ENCODE measurements at regions not wholly inside any gene's neighbourhood (a gene's known extent, or its start where the extent isn't known, plus 50 kb on each side); places are given as distances from the start of the nearest gene placed in this dataset.

GRCh38 chr12:118714500-118714899, 266.8 kb upstream of the SRRM4 start:
- TF ChIP-seq EZH2 (optimal IDR thresholded peaks at IDR 0.05; ENCODE audit: low read depth, low read length) (no peak), CTCF (IDR thresholded peaks at IDR 0.05; ENCODE audit: low read length) (no peak), EZH2phosphoT487 (IDR thresholded peaks at IDR 0.05; ENCODE audit: low read length) (no peak)
- H3K9ac ChIP-seq (ENCODE audit: low read length), result no peak overlapping the region
- no peak overlapping the region for H3K4me2 ChIP-seq (ENCODE audit: low read depth, low read length)
- no peak overlapping the region for H3K27ac ChIP-seq (ENCODE audit: low read length)
- H3K9me3 ChIP-seq (replicated peaks; ENCODE audit: insufficient read depth, low read length), result no peaks in the 10 kb centered on the region
- no peaks in the 10 kb centered on the region for H3K4me1 ChIP-seq (ENCODE audit: low read length)
- H2AFZ ChIP-seq (ENCODE audit: low read length), result no peak overlapping the region
- no peak for DNase-seq
- H3K36me3 ChIP-seq (replicated peaks; ENCODE audit: insufficient read depth, low read length), result no peaks in the 10 kb centered on the region
- no peaks in the 10 kb centered on the region for H3K9me2 ChIP-seq (replicated peaks; ENCODE audit: insufficient read depth, low read length)
- H3K27me3 ChIP-seq (replicated peaks; ENCODE audit: insufficient read depth, low read length), result no peaks in the 10 kb centered on the region
- H3K4me3 ChIP-seq (ENCODE audit: low read length), result no peak overlapping the region
- H4K20me1 ChIP-seq (ENCODE audit: insufficient read depth, low read length), result no peaks in the 10 kb centered on the region
- H3F3A ChIP-seq (ENCODE audit: insufficient read depth, low read length), result no peaks in the 10 kb centered on the region
- no peaks in the 10 kb centered on the region for H3K79me2 ChIP-seq (ENCODE audit: low read length)

- DNase-seq, result no peak
- TF ChIP-seq CTCF (IDR thresholded peaks at IDR 0.05; ENCODE audit: low read length), result no peak
- TF ChIP-seq EZH2phosphoT487 (IDR thresholded peaks at IDR 0.05; ENCODE audit: low read length), result no peak
- TF ChIP-seq EZH2 (optimal IDR thresholded peaks at IDR 0.05; ENCODE audit: low read depth, low read length), result no peak
- H3F3A ChIP-seq (ENCODE audit: insufficient read depth, low read length), result no peaks in the 10 kb centered on the region
- no peaks in the 10 kb centered on the region for H3K27me3 ChIP-seq (replicated peaks; ENCODE audit: insufficient read depth, low read length)
- no peaks in the 10 kb centered on the region for H3K9me2 ChIP-seq (replicated peaks; ENCODE audit: insufficient read depth, low read length)
- H4K20me1 ChIP-seq (ENCODE audit: insufficient read depth, low read length), result no peaks in the 10 kb centered on the region
- no peak overlapping the region for H3K9ac ChIP-seq (ENCODE audit: low read length)
- no peaks in the 10 kb centered on the region for H3K9me3 ChIP-seq (replicated peaks; ENCODE audit: insufficient read depth, low read length)
- no peaks in the 10 kb centered on the region for H3K79me2 ChIP-seq (ENCODE audit: low read length)
- no peaks in the 10 kb centered on the region for H3K4me1 ChIP-seq (ENCODE audit: low read length)
- no peak overlapping the region for H2AFZ ChIP-seq (ENCODE audit: low read length)
- H3K4me3 ChIP-seq (ENCODE audit: low read length), result no peak overlapping the region
- no peaks in the 10 kb centered on the region for H3K36me3 ChIP-seq (replicated peaks; ENCODE audit: insufficient read depth, low read length)
- no peak overlapping the region for H3K27ac ChIP-seq (ENCODE audit: low read length)
- no peak overlapping the region for H3K4me2 ChIP-seq (ENCODE audit: low read depth, low read length)
Measured at GRCh38 chr12:118715647-118716046, 265.7 kb upstream of the SRRM4 start.

- DNase-seq, result no peak
- Histone ChIP-seq H3K36me3 (replicated peaks; ENCODE audit: insufficient read depth, low read length) (no peaks in the 10 kb centered on the region), H4K20me1 (ENCODE audit: insufficient read depth, low read length) (no peaks in the 10 kb centered on the region), H3F3A (ENCODE audit: insufficient read depth, low read length) (no peaks in the 10 kb centered on the region), H3K4me3 (ENCODE audit: low read length) (no peak overlapping the region), H3K27me3 (replicated peaks; ENCODE audit: insufficient read depth, low read length) (no peaks in the 10 kb centered on the region), H3K9me2 (replicated peaks; ENCODE audit: insufficient read depth, low read length) (no peaks in the 10 kb centered on the region), H3K4me1 (ENCODE audit: low read length) (no peaks in the 10 kb centered on the region), H3K27ac (ENCODE audit: low read length) (no peak overlapping the region), H3K9me3 (replicated peaks; ENCODE audit: insufficient read depth, low read length) (no peaks in the 10 kb centered on the region), H3K4me2 (ENCODE audit: low read depth, low read length) (no peak overlapping the region), H2AFZ (ENCODE audit: low read length) (no peak overlapping the region), H3K79me2 (ENCODE audit: low read length) (no peaks in the 10 kb centered on the region), H3K9ac (ENCODE audit: low read length) (no peak overlapping the region)
- no peak for TF ChIP-seq EZH2 (optimal IDR thresholded peaks at IDR 0.05; ENCODE audit: low read depth, low read length)
- TF ChIP-seq EZH2phosphoT487 (IDR thresholded peaks at IDR 0.05; ENCODE audit: low read length), result no peak
- TF ChIP-seq CTCF (IDR thresholded peaks at IDR 0.05; ENCODE audit: low read length), result no peak
Measured at GRCh38 chr12:118727196-118727978, 254.0 kb upstream of the SRRM4 start.
